ENCODE measurements at regions not wholly inside any gene's neighbourhood (a gene's known extent, or its start where the extent isn't known, plus 50 kb on each side); places are given as distances from the start of the nearest gene placed in this dataset.
"Not testable (repeated sequence)": the region's sequence is repeated elsewhere in the genome, so short reads cannot be mapped to it uniquely, and the experiment has no call there.

DNA sequence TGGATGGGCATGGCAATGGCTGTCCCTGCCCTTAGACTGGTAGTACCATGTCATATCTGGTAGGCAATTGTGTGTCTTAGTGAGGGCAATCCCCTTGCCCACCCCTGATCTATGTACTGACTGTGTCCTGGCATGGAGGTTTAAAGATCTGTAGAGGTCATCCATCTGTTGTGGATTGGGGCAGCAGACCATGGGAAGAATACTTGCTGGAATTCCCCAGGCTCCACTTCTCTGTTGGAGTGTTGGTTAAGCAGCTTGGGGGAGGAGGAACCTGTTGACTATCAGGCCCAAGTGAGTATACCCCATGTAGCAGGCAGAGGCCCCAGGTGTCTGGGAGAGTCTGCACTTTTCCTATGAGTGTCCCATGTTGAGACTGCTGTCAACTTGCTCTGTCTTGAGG lies 246.7 kb upstream of the DIPK2B start:
- DNase-seq, result no peak

DNA sequence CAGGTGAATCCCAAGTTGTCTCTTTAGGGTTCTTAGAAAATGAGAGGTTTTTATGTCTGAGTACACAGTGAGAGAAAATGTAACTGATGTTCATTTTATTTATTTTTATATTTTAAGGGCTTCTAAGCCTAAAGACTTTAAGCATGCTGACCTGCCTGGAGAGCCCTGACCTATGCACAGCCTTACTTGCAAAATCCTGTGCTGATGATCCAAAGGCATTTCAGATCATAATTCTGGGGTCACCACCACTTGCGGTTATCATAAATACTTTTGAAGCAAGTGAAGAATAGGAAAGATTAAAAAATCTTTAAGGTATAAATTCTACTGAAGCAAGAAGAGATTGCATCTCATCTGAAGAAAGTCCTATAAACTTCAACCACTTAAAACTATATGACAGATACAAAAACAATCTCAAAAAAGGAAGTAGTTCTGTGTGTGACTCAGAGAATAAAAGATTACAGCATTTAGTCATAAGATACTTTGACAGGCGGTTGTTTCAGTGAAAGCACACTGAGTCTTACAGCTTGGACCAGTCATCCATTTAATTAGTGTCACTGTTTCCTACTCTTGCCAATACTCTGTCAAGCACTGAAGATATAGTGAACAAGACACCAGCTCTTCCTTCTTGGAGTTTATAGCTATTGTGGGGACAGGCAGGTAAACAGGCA lies 245.2 kb upstream of the DIPK2B start:
- no peak for DNase-seq

- DNase-seq, result no peak
These were observed 236.5 kb upstream of the DIPK2B start for GRCh38 chrX:45437186-45437585.

GRCh38 chrX:45435481-45435880 lies 234.8 kb upstream of the DIPK2B start:
- no peak for DNase-seq

GRCh38 chrX:45434231-45434630 lies 233.6 kb upstream of the DIPK2B start:
- no peak for DNase-seq

DNA sequence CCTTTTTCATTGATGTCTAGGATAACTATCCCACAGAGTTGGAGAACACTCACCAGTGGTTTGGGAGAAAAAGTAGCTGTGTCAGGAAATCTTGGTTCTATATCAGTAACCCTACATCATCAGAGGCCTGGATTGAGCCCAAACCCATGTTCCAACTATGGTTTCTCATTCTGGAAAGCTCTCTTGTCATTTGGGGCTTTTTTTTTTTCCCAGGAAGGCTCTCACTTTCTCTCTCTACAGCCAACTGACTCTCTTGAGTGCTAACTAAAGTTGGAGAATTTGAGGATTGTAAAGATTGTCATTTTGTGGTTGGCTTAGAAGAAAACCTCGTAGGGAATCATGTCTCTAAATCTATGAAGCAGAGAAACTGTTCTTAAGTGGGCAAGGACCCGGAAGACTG lies 228.2 kb upstream of the DIPK2B start:
- no peak for DNase-seq

GRCh38 chrX:45424326-45424725 lies 223.7 kb upstream of the DIPK2B start:
- no peak for DNase-seq

- DNase-seq, result no peak
These were observed 221.7 kb upstream of the DIPK2B start for GRCh38 chrX:45422216-45422925.

DNA sequence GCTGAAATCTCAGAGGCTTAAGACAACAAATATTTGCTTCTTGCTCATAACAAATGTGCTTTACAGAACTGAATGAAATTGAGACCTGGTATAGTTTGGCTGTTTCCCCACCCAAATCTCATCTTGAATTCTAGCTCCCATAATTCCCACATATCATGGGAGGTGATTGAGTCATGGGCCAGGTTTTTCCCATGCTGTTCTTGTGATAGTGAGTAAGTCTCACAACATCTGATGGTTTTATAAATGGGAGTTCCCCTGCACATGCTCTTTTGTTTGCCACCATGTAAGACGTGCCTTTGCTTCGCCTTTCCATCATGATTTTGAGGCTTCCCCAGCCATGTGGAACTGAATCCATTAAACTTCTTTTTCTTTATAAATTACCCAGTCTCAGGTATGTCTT lies 221.1 kb upstream of the DIPK2B start:
- DNase-seq, result no peak

DNA sequence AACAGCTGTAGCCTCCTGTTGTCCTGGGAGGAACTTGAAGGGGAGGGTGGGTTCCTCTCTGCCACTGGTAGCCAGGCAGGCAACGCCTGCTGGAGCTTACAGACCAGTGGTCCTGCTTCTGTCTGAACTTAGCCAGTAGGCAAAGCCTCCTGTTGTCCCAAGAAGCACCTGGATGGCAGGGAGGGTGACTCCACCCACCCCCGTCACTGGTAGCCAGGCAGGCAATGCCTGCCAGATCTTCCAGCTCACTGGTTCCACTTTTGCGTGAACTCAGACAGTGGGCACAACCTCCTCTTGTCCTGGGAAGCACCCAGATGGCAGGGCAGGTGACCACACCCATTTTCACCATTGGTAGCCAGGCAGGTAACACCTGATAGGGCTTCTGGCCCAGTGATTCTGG lies 203.5 kb upstream of the DIPK2B start:
- DNase-seq, result no peak

- no peak for DNase-seq
These were observed 201.2 kb upstream of the DIPK2B start for GRCh38 chrX:45401923-45402322.

- DNase-seq, result not testable (repeated sequence)
These were observed 200.5 kb upstream of the DIPK2B start for GRCh38 chrX:45400951-45401725.

DNA sequence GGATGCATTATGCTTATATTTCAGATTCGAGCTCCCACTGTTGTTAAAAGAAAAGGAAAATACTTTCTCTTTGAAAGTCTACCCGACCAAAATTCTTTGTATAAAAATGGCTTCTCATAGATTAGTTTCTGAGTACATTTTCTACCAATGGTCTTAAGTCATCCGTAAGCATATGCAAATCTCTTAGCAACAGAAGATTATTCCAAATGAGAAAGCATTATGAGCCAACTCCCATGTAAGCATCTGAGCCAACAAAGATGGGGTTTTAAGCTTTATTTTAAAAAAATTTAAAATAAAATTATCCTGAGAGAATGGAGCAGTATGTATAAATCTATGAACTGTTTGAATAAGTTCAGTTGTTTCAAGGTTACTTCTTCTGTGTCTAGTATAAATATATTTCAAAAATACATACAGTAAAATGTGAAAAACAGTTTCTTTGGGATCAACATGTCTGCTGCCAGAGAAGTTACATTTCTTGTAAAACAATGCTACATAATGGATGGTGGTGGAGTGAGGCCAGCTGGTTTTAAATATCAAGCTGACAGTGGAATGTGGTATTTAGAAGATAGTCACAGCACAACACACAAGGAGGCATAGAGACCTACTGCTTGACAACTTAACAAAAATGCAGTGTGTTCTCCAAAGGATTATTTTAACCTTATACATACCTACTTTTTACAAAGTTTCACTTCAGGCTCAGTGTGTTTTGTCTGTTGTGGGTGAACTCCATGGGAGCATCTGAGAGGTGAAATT lies 199.5 kb upstream of the DIPK2B start:
- no peak for DNase-seq

DNA sequence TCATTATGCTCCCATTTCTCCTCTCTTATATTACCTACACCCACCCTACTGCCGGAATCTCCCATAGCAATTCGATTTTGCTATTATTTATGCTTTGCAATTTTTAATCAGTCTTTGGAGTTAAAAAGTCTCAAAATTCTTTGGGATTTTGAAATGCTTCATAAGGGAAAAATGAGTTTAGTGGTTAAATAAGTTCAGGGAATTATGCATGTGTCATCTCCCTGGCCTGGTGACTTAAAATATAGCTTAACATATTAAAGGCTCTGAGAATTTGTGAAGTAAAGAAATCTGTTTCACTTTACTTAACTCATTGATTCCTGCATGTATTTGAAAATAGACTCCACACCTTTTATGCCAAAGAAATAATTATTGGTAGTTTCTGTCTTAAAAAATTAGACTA lies 185.1 kb upstream of the DIPK2B start:
- no peak for DNase-seq

DNA sequence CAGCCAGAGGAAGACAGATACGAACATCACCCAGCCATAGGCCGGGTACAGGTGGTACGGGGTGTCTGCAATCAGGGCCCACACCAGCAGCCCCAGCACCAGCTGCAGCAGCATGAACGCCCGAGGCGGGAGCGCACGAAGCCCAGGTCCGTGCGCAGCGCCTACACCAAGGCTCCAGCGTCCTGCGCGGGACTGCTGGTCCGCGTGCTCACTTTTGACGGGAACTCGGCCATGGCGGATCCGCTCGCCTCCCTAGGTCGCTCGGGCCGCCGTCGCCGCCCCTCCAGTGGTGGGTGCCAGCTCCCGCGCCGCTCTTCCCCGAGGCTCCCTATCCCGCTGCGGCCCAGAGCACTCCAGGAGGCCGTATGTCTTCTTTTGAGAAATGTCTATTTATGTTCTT lies 181.2 kb upstream of the DIPK2B start:
- DNase-seq, result no peak

DNA sequence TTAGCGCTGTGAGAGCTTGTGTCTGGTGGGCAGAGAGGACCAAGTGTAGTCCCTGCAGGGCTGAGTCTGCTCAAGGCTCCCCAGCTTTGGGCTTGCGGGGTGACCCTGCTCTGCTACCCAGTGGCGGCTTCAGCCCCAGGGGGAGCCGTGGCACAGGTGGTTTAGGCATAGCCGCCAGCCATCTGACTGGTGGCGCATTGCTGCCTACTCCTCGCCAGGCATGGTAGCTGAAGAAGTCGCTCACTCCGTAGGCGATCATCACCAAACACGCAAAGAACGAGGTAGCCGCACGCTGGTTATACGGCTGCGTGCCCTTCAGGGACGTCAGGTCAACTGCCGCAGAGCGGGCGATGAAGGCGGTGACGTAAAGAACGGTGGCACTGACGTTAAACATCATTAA lies 180.7 kb upstream of the DIPK2B start:
- DNase-seq, result no peak

DNA sequence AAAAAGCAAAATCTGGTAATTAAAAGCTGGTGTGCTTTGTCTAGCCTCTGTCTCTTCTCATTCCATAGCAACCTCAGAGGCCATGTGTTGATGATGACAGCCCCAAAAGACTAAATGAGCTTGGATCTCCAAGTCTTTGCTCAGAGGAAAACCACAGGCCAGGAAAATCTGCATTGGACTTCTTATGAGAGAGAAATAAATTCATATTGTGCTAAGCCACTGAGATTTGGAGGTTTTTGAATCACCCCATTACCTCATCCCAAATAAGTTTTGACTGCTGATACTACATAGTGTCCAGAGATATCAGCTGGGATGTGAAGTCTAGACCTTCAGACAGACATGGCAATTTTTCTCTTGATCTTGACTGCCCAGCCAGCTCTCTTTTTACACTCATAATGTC lies 178.6 kb upstream of the DIPK2B start:
- no peak for DNase-seq

GRCh38 chrX:45372151-45372550 lies 171.5 kb upstream of the DIPK2B start:
- no peak for DNase-seq

DNA sequence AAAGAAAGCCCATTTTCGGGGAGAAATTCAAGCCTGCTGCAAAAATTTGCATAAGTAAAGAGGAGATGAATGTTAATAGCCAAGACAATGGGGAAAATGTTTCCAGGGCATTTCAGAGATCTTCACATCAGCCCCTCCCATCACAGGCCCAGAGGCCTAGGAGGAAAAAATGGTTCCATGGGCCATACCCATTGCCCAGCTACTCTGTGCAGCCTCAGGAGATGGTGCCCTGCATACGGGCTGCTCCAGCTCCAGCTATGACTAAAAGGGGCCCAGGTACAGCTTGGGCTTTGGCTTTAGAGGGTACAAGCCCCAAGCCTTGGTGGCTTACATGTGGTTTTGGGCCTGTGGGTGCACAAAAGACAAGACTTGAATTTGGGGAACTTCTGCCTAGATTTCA lies 168.0 kb upstream of the DIPK2B start:
- no peak for DNase-seq

DNA sequence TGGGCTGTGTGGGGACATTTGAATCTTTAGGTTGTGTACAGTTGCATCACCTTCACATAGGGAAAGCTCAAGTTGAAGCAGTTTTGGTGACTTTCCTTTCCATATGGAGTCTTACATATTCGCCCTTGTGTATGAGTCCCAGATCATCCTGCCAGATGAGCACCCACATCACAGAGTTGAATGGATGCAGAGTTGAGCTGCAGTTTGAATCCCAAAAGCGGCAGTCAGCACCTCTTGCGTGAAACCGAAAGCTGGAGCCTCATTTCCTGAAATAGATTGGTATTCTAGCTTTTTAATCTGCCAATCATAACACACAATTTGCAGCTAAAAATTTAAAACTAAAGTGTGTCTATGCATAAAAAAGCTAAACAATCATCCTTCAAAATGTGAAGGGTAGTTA lies 162.9 kb upstream of the DIPK2B start:
- no peak for DNase-seq

DNA sequence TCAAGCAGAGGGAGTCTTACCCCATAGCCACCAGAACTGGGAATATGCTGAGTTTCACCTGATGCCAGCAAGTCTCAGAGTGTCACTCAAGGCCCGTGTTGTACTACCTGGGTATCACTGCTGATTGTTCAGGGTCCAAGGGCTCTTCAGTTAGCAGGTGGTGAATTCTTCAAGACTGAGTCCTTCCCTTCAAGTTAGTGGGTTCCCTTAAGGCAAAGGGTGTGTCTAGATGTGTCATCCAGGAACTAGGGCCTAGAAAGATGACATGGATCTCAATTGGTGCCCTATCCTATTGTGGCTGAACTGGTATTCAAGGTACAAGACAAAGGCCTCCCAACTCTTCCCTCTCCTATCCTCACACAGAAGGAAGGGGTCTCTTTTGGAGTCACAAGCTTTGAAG lies 159.9 kb upstream of the DIPK2B start:
- no peak for DNase-seq

GRCh38 chrX:45358392-45358791 lies 157.7 kb upstream of the DIPK2B start:
- no peak for DNase-seq

GRCh38 chrX:45353456-45353855 lies 152.8 kb upstream of the DIPK2B start:
- no peak for DNase-seq

Data from activated CD4-positive, alpha-beta T cell treated with anti-CD3 and anti-CD28 coated beads, Interleukin-2, amount 50 U/mL, for 1 hour (primary cell).